Stimulated activated CD4-positive, alpha-beta T cell treated with anti-CD3 and anti-CD28 coated beads, Interleukin-15, amount 100 ng/mL, for 48 hours (primary cell): ENCODE measurements at regions not wholly inside any gene's neighbourhood (a gene's known extent, or its start where the extent isn't known, plus 50 kb on each side); places are given as distances from the start of the nearest gene placed in this dataset.

Experiments
- DNase-seq, 2 donors: peaks; one replicate each; pipeline ENCODE4 v3.0.0-alpha.2; 2020; ENCODE audit warnings: low read depth in 2 of 2

DNA sequence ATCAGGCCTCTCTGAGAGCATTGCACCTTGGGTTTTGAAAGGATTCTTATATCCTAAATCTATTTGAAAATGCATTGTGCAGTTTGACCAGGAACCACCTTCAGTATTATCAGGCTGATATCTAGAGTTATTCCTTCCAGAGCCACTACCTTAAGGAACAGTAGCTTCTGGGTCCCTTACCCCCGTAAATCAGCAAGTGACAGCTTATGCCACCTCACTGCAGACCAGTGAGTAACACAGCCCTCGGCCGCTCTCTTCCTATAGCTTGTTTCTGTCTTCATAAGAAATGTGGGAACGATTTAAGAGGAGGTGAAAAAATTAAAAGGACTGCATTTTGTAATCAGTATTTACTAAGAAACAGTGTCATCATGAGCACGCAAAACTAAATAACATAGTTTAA, 584.2 kb downstream of the GALR1 start:
- DNase-seq, result no peak

DNA sequence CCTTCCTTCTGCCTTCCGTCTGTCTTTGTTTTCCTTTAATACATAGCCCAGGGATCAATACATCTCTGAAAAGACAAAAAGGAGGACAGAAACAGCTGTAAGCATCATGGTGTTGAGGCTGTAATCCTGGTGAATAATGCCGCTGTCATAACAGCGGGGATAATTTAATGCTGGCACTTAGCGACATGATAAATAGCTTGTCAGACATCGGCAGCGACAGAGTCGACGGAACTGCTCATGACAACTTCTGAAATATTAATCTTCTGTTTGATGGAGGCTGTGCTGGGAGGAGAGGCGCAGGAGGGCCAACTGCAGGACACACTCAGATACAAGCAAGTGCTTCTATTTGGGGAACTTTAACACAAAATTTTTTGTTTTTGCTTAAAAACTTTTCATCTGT, 602.2 kb downstream of the GALR1 start:
- no peak for DNase-seq

DNA sequence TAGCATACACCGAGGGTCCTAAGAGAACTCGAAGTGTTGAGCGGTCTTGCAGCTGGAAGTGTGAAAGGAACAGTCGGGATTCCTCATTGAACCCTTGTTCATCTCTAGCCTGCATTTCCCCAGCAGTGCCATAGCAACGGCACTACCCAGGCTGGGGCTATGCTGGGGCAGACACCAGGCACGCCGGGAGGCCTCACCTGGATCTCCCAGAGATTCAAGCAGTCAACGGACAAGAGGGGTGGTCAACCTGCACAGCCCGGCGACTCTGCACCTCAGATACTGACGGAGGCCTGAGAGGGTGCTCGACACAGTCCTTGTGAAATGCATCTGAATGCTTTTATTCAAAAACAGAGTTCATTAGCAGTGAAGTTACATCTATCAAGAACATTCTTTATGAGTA, 604.2 kb downstream of the GALR1 start:
- DNase-seq, result no peak

DNA sequence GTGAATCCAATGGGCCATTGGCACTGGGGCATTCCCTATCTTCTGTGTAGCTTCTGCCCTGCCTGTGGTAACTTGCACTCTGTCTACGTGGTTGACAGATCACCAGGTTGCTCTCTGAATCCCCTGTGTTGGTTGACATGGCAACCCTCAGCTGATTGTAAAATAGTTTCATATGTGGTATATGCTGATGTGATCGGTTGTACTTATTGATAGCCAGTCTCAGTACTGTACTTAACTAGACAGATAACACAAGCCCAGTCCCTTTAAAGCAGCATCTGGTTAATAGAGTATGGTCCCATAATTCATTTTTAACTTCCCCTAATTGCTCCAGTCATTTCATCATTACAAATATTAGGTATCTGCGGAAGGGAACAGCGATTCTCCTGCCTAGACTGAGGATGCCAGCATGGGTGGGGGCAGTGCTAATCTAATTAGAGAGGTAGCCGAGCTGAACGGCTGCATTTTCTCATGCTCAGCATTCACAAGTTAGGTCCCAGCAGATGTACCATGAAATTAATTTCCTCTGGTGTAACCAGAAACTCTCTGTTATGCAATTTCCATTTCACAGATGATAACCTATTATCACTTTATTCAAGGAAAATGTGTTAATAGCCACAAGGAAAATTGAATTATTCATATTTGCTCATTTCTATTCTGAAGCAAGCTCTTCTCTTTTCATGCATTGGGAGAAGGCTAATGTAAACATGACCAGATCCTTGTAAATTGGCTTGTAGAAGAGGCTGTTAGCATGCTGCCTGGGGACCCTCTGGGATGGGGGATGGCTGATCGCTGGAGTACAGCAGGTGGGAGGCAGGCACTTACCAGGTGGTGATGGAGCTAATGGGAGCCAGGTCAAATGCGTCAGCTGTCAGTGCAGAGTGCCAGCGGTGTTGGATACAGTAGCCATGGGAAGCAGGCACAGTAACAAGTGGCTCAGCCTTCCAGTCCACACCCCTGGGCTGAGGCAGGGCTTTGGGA, 608.3 kb downstream of the GALR1 start:
- DNase-seq, result no peak

DNA sequence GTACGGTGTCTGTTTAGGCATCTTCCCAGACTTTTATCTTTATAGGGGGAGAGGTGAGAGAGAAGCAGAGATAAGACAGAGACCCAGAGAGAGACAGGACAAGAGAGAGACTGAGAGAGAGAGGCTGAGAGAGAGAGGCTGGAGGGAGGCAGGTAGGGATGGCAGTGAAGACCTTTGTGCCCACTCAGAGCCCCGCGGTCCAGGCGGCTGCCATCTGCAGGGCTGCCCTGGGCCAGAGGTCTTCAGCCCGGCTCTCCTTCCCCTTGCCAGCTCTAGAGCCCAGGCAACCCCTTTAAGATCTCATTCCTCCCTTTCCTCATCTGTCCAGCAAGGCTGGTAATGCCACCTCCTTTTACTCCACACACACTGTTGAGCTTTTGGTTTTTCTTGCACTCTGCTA, 610.0 kb downstream of the GALR1 start:
- DNase-seq, result no peak

DNA sequence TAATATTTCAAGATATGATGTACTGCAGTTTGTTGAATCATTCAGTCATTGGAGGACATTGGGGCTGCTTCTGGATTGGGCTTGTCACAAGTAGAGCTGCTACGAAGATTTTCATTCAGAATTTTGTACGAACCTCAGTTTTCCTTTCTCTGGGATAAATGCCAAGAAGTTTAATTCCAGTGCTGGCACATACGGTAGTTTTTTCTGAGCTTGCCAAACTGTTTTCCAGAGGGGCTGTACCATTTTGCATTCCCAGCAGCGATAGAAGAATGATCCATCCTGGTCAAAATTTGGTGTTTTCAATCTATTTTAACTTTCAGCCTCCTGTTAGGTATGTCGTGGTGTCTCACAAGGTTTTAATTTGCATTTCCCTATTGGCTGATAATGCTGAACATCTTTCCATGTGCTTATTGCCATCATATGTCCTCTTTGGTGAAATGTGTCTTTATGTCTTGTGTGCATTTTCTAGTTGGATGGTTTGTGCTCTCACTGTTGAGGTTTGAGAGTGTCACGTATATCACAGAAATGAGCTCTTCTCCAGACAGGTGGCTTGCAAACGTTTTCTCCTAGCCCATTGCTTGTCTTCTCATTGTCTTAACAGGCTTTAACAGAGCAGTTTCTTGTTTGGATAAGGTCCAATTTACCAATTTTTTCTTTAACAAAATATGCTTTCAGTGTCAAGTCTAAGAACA, 612.6 kb downstream of the GALR1 start:
- no peak for DNase-seq

DNA sequence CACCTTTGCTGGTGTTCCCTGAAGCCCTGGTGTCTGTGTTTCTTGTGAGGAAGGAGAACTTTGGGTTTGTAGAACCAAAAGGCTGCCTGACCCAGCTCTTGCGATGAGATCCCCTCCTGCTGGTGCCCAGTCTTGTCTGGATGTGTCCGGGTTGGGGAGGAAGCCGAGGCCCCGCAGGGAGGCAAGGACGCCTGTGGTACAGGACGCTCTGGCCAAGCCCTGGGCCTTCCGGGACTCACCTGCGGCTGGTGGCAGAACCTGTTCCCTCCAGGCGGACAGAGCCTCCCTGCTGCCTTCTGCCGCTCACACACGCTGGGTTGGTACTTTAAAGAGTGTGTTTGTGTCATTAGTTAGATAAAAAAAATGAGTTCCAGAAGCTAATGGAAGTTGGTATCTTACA, 616.2 kb downstream of the GALR1 start:
- no peak for DNase-seq

DNA sequence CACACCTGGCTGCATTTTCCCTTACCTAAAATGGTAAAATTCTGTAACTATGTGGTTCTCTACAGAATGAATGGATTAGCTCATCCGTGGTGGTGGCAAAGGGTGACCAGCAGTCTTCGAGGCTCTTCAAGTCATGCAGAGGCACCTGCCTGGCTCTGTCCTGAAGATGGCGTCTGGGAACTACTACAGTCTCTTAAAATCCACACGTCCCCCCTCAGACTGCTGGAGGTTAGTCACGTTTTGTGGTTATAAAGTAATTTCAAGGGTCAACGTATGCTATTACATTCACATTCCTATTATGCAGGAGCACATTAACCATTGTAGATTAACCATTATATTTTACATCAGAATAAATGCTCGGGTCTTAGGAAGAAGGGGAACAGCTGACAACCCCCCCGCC, 616.7 kb downstream of the GALR1 start:
- DNase-seq, result no peak

DNA sequence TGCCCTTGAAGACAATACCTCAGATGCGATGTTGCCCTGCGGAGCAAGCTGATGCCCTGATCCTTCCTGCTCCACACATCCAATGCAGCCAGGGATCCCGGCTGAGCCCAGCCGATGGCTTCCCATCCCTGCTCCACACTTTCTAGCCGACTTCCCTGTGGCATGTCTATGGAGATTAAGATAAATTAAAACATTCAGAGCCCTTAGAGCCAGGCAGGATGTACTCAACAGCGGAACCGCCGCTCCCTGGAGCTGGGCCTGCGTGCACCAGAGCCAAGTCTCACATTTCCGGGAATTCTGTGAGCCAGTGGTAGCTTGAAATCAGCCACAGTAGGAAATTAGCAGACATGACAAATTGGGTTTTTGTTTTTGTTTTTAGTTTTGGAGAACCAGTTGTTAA, 620.6 kb downstream of the GALR1 start:
- DNase-seq, result no peak

DNA sequence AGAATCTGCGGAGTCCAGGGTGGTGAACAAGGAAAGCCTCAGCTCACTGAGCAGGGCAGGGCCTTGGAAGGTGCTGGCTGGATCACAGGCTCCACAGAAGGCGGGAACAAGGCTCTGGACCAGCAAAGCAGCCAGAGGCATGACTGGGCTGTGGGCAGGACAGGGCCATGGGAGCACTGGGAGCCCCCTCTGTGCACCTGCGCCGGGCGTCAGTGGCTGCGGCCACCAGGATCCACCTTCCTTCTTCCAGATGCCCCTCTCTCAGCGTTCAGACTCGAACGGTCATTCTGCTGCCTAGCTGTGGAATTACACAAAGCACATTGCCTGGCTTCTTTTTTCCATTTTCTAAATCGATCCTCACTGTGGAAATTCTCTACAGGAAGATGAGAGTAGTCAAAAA, 621.2 kb downstream of the GALR1 start:
- DNase-seq, result no peak

DNA sequence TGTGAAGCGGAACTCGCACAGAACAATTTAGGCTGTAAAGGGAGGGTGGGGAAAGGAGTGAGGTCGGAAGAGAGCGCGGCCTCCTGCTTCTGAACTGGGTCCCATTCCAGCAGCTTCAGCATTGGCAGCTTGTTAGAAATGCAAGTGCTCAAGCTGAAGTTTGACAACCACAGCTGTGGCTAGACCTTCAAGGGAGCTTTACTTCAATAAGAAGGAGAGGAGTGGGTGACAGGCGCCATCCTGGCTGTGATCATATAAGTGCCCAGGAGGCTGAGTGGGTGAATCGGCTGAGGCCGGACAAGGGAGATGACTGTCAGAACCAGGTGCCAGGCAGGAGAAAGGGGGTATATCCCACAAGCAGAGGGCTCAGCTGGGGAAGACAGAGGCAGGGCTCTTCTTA, 622.5 kb downstream of the GALR1 start:
- no peak for DNase-seq

DNA sequence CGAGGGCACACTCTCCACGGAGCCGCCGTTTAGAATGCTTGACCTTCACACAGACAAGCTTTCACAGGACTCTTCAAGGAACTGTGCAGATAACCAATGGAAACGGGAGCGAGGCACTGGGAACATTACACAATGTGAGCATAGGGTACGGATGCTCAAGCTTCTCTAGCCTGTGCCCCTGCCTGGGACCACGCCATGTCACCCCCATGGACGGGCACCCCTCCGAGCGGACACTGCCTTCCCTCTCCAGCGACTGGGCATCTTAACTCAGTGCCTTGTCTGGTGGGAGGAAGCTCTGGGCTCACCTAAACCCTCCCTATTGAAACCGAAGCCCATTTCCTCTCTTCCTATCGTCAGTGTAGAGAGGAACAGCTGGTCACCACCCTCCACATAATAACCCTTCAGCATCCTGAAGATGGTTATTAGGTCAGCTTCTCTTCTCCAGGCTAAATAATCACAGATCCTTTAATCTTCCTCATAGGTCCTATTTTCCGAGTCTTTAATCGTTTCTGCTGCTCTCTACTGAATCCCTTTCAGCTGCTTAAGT, 626.7 kb downstream of the GALR1 start:
- no peak for DNase-seq

DNA sequence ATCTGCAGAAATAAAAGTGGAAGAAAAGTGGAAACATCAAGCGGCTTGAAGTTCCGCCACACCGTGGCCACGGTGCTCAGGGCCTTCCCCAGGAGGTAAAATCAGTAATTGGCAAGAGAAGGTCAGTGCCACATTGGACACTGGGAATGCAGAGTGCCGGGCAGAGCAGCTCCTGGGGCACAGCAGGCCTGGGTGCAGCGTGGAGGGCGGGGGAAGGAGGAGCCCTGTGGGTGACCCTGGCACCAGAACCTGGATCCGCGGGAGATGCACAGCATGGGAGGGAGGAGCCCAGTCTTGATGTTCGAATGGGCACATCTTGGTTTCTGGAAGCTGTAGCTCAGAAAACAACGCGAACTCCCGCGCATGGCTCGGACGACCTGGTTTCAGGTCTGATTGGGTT, 630.2 kb downstream of the GALR1 start:
- no peak for DNase-seq

DNA sequence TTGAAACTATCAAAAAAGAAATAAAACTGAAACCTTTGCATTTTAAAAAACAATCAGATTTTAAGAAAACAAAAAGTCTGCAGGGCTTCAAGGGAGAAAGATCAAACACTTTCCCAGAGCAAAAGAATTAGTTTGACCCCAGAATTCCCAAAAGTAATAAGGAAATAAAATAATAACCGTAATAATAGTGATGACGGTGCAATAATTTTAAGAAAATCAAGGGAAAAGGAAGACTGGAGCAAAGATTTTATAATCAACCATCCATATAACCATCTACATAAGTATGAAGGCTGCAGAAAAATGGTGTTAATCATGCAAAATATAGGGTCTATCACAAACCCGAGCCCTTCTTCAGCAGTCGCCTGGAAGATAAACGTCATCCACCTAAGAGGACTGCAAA, 634.8 kb downstream of the GALR1 start:
- no peak for DNase-seq

DNA sequence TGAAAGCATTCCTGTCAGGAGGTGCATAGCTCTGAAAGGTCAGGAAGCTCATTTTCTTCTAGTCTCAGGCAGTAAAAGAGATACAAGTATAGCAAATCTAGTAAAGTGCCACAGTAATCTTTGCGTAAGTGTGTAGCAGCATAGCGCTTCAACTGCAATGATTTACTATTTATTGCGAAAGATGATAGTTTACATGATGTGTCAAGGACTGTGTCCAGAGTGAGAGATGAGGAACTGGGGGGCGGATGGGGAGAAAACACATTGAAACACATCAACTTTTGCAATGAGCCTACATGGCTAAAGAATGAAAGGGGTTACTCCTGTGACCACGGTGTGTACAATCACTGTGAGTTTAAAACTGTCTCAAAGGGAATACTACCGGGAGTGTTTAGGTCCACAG, 644.4 kb downstream of the GALR1 start:
- DNase-seq, result no peak

DNA sequence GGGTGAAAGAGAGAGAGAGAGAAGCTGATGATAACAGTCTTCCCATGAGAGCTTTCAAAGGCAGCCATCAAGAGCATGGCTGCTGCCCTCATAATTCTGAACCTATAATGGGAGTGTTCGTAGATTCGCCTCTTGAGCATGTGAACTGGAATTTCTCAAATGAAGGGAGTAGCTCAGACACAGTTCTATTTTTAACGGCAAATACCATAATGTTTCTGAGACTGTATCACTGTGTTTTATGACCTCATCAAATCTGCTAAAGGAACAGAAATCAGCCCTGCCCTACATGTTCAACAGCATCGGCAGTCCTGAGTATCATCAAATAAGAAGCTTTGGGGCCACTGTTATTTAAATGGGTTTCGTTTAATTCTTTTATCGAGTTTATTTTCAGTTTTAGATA, 645.6 kb downstream of the GALR1 start:
- DNase-seq, result no peak

DNA sequence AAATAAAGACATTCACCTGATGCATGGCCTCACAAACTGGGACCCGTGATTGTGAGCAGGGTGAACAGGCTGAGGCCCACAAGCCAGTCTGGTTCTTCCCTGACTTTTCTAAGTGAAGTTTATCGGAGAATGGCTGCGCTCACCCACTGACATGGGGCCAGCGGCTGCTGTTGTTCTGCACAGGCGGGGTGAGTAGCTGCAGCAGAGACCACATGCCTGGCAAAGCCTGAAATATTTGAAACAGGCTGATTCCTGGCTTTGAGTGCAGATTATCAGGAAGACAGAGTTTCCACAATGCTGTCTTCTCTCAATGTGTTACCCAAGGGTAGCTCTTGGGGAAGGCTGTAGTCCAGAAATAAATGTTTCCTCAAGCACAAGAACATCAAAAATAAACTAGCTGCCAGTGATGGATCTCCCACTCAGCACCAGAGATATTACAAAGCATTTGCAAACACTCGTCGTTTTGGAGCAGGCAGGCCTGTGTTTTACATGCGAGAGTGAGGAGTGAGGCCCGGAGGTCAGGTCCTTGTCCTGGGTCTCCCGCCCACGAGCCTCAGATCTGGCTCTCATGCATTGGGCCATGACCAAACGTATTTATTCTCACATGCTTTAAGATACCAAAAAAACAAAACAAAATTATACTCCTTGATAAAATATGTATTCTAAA, 647.1 kb downstream of the GALR1 start:
- no peak for DNase-seq

DNA sequence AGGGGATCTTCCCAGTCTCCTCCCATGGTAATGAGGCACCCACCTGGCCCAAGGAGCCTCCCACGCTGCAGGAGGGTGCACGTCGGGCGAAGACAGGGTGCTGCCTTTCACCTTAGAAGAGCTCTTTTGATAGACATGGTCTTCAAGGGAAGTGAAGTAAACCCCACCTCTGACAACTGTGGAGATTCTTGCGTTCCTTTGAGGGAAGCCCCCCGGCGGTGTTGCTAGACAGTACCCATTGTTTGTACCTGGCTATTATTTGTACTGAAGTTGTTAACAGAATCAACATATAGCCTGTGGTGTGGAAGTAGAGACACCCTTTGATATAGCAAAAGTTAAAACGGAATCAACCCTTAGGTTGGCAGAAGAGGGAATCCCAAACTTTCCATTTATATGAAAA, 648.0 kb downstream of the GALR1 start:
- no peak for DNase-seq

DNA sequence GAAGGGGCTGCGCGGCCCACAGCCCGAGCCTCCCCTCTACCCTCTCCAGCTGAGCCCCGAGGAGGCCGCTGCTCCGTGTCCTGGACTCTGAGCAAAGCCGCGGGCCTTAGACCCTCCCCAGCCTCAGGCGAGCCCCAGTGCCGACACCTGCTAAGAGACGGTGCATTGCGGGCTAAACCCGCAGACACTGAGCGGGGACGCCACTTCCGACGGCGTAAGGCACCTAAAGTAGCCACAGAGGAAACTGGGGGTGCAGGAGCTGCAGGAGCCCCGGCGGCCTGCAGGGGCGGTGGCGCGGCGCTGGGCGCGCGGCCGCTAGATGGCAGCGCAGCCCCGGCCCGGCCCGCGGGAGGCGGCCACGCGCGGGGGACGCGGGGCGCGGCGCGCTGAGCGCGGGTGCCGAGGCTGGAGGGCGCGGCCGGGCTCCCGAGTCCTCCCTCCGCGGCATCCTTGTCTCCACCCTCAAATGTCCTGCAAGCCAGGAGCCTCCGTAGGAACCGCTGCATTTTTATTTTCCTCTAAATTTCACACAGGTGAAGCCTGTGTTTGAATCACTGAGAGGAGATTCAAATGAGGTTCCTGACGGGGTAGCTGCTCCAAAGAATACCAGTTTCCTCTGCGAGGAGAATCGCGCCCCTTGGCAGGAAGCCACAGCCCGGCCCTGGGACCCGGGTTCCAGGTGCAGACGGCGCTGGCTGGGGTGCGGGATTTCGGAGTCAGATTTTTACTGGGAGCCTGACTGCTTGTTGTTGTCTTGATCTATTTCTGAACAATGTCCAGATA, 650.5 kb downstream of the GALR1 start:
- DNase-seq, result peak; percentile 19 to 41

DNA sequence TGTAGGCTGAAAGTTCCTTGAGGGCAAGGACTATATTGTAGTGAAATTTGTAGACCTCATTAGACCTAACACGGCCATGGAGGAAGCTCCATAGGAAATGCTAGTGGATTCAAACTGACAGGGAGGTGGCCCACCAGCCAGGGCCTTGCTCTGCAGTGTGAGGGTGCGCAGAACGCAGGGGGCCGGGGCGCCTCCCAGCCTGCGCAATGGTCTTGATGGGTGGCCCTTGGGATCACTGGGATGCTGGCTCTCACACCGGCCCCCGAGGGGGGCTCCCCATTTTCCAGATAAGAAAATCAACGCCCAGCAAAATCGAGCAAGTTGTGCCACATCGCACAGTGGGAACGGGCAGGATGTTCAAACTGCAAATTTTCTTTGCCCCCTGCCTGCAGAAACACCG, 655.4 kb downstream of the GALR1 start:
- no peak for DNase-seq

DNA sequence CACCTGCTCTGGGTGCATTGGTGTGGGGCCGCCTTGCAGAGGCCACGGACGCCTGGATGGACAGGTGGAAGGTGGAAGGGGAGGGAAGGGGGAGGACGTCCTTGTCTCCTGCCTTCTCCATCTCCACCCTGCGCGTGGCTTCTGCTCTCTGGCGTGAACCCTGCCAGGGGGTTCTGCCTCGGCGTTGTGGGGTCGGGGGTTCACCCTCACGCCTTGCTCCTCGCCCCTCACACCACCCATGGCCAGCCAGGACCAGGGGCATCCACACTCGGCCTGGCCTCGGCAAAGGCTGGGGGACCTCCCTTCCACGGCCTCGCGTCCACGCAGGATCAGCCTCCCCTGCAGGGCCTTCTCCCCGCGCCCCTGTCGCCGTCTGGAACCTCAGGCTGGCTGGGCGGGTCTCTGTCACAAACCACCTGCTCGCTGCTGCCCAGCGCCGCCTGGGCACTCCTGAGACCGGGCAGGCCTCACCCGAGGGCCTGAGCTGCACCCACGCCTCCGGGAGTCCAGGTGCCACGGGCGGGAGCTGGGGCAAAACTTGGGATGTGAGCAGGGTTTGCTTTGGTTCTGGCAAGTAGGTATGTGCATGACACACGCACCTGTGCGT, 655.9 kb downstream of the GALR1 start:
- DNase-seq, result no peak
